Activated naive CD8-positive, alpha-beta T cell treated with anti-CD3 and anti-CD28 coated beads, Interleukin-2, amount 50 U/mL, for 24 hours (primary cell): ENCODE measurements at regions not wholly inside any gene's neighbourhood (a gene's known extent, or its start where the extent isn't known, plus 50 kb on each side); places are given as distances from the start of the nearest gene placed in this dataset.

Source experiments
- ATAC-seq: fragments of 150-1000 bp; cut with Tn5 transposase; one replicate; pipeline ENCODE4 v1.10.0; 2021
- DNase-seq: peaks from one replicate; pipeline ENCODE4 v3.0.0; 2021
- H3K27ac Mint-ChIP-seq: one replicate; pipeline ENCODE4 v1.8.0; 2021; ENCODE audit warnings: mild to moderate bottlenecking, mixed read lengths
- H3K27me3 Mint-ChIP-seq: one replicate; pipeline ENCODE4 v1.8.0; 2021; ENCODE audit warnings: mixed read lengths
- H3K36me3 Mint-ChIP-seq: one replicate; pipeline ENCODE4 v1.8.0; 2021; ENCODE audit warnings: low read depth, mixed read lengths
- H3K4me1 Mint-ChIP-seq: one replicate; pipeline ENCODE4 v1.8.0; 2021; ENCODE audit warnings: mixed read lengths
- H3K4me3 Mint-ChIP-seq: one replicate; pipeline ENCODE4 v1.8.0; 2021; ENCODE audit warnings: mild to moderate bottlenecking, moderate library complexity, mixed read lengths
- H3K9me3 Mint-ChIP-seq: one replicate; pipeline ENCODE4 v1.8.0; 2021; ENCODE audit warnings: mixed read lengths

DNA sequence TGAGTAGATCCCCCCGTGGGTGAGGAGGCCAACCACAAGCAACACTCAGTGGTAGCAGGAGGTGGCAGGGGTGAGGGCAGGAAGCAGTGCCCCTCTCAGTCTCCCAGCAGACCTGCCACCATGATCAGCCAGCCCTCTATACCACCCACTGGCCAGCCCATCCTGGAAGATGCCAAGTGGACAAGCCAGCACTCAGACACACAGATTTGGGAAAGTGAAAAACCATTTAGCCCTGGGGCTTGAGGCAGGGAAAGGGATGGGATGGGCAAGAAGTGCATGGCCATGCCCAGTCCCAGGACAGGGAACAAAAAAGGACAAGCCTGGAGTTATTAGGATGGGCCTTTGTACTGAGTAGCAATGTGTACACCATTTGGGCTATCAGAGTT lies 76.9 kb downstream of the HFE start:
- H3K27ac Mint-ChIP-seq = peak overlapping the region; percentile 46
- peaks cover 54% of the 10 kb centered on the region for H3K4me1 Mint-ChIP-seq
- H3K27me3 Mint-ChIP-seq = no peaks in the 10 kb centered on the region
- no peaks in the 10 kb centered on the region for H3K9me3 Mint-ChIP-seq
- DNase-seq (no peak), ATAC-seq (no peak)
- H3K4me3 Mint-ChIP-seq = no peak overlapping the region
- H3K36me3 Mint-ChIP-seq = peaks cover 2% of the 10 kb centered on the region

DNA sequence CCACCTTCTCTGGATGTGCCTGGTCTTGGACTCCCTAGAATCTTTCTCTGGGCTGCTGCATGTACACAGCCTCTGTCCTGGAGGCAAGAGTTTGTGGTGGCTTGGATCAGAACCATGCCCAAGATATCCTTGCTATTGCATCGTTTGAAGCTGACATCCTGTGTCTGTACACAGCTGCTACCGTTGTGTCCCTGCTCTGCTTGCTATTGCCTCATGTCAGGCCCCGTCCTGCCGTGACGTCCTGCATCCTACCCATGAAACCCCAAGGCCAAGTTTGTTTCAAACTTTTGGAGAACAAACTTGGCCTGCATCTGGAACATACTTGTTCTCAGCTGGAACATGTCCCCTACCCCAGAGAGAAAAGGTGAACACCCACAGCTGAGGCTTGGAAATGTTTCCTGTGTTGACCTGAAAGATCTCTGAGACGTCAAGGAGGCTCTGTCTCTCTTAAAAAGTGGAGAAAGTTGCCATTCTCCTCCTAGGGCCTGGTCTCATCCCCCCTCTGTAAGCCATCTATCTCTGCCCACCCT lies 78.1 kb downstream of the HFE start:
- peaks cover 3% of the 10 kb centered on the region for H3K36me3 Mint-ChIP-seq
- ATAC-seq (no peak), DNase-seq (no peak)
- peak overlapping the region; percentile 42 for H3K27ac Mint-ChIP-seq
- H3K4me3 Mint-ChIP-seq = peak overlapping the region; percentile 34
- H3K27me3 Mint-ChIP-seq = no peaks in the 10 kb centered on the region
- peaks cover 52% of the 10 kb centered on the region for H3K4me1 Mint-ChIP-seq
- H3K9me3 Mint-ChIP-seq = no peaks in the 10 kb centered on the region

GRCh38 chr6:26170181-26170580 lies 83.0 kb downstream of the HFE start:
- peak; percentile 37 for ATAC-seq
- peak overlapping the region; percentile 94 for H3K4me3 Mint-ChIP-seq

GRCh38 chr6:26170951-26171841 lies 84.0 kb downstream of the HFE start:
- no peak for ATAC-seq
- DNase-seq = no peak
- H3K9me3 Mint-ChIP-seq = no peaks in the 10 kb centered on the region

More at GRCh38 chr6:26170181-26170580, 83.0 kb downstream of the HFE start:
- Mint-ChIP-seq H3K27ac (peak overlapping the region; percentile 99), H3K36me3 (peaks cover 8% of the 10 kb centered on the region), H3K4me1 (peaks cover 51% of the 10 kb centered on the region), H3K9me3 (no peaks in the 10 kb centered on the region), H3K27me3 (no peaks in the 10 kb centered on the region)
- DNase-seq = no peak

DNA sequence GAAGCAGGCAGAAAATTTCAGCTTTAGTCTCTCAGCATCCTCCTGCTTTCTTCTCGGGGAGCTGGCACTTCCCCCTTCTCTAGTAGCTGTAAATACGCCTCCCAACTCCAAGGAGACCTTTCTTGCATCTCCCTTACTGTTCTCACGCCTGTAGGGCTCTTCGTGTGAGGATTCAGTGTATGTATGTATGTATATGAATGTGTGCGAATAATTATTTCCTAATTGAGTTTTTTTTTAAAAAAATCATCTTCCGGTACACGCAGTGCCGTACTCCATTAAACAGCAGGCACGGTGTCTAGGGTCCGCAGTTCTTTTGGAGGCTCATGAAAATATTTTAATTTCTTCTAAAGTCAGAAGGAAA lies 85.4 kb downstream of the HFE start:
- DNase-seq (peak; percentile 25), ATAC-seq (peak; percentile 34)
- H3K27me3 Mint-ChIP-seq = no peaks in the 10 kb centered on the region
- H3K9me3 Mint-ChIP-seq = no peaks in the 10 kb centered on the region
- peaks cover 8% of the 10 kb centered on the region for H3K36me3 Mint-ChIP-seq
- peaks cover 51% of the 10 kb centered on the region for H3K4me1 Mint-ChIP-seq
- H3K4me3 Mint-ChIP-seq = peak overlapping the region; percentile 94
- H3K27ac Mint-ChIP-seq = peak overlapping the region; percentile 99

More at GRCh38 chr6:26170951-26171841, 84.0 kb downstream of the HFE start:
- Mint-ChIP-seq H3K36me3 (peaks cover 8% of the 10 kb centered on the region), H3K27me3 (no peaks in the 10 kb centered on the region), H3K27ac (peak overlapping the region; percentile 99), H3K4me3 (peak overlapping the region; percentile 94), H3K4me1 (peaks cover 54% of the 10 kb centered on the region)

DNA sequence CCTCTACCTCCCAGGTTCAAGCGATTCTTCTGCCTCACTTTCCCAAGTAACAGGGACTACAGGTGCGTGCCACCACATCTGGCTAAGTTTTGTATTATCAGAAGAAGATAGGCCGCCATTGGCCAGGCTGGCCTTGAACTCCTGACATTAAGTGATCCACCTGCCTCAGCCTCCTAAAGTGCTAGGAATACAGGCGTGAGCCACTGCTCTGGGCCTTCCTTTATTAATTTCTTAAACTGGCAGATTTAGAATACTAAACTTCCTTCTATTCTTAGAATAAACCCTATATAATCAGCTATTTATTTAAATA lies 86.6 kb downstream of the HFE start:
- ATAC-seq (no peak), DNase-seq (no peak)
- Mint-ChIP-seq H3K36me3 (peaks cover 8% of the 10 kb centered on the region), H3K9me3 (no peaks in the 10 kb centered on the region), H3K27me3 (no peaks in the 10 kb centered on the region), H3K27ac (peak overlapping the region; percentile 99), H3K4me3 (peak overlapping the region; percentile 94), H3K4me1 (peaks cover 52% of the 10 kb centered on the region)

- peaks cover 6% of the 10 kb centered on the region for H3K36me3 Mint-ChIP-seq
- H3K9me3 Mint-ChIP-seq = no peaks in the 10 kb centered on the region
- DNase-seq = no peak
- peak overlapping the region; percentile 38 for H3K27ac Mint-ChIP-seq
- no peaks in the 10 kb centered on the region for H3K27me3 Mint-ChIP-seq
- ATAC-seq = no peak
- H3K4me3 Mint-ChIP-seq = peak overlapping the region; percentile 38
- H3K4me1 Mint-ChIP-seq = peaks cover 43% of the 10 kb centered on the region
Measured at GRCh38 chr6:26175033-26175427, 87.8 kb downstream of the HFE start.

GRCh38 chr6:26175428-26176181 lies 88.4 kb downstream of the HFE start:
- Mint-ChIP-seq H3K27me3 (no peaks in the 10 kb centered on the region), H3K27ac (peak overlapping the region; percentile 38), H3K9me3 (no peaks in the 10 kb centered on the region), H3K36me3 (peaks cover 5% of the 10 kb centered on the region), H3K4me1 (peaks cover 41% of the 10 kb centered on the region), H3K4me3 (peak overlapping the region; percentile 38)
- ATAC-seq (no peak), DNase-seq (peak; percentile 41)

- no peak for ATAC-seq
Measured at GRCh38 chr6:26179675-26180074, 92.4 kb downstream of the HFE start.

GRCh38 chr6:26180346-26180745 lies 93.1 kb downstream of the HFE start:
- no peaks in the 10 kb centered on the region for H3K36me3 Mint-ChIP-seq
- H3K4me1 Mint-ChIP-seq = peaks cover 50% of the 10 kb centered on the region
- no peak for ATAC-seq
- no peaks in the 10 kb centered on the region for H3K9me3 Mint-ChIP-seq
- peaks cover 3% of the 10 kb centered on the region for H3K27me3 Mint-ChIP-seq
- no peak for DNase-seq
- H3K4me3 Mint-ChIP-seq = no peak overlapping the region
- no peak overlapping the region for H3K27ac Mint-ChIP-seq

More at GRCh38 chr6:26179675-26180074, 92.4 kb downstream of the HFE start:
- Mint-ChIP-seq H3K27me3 (peaks cover 3% of the 10 kb centered on the region), H3K4me3 (no peak overlapping the region), H3K4me1 (peaks cover 49% of the 10 kb centered on the region), H3K9me3 (no peaks in the 10 kb centered on the region), H3K27ac (no peak overlapping the region), H3K36me3 (no peaks in the 10 kb centered on the region)
- no peak for DNase-seq

DNA sequence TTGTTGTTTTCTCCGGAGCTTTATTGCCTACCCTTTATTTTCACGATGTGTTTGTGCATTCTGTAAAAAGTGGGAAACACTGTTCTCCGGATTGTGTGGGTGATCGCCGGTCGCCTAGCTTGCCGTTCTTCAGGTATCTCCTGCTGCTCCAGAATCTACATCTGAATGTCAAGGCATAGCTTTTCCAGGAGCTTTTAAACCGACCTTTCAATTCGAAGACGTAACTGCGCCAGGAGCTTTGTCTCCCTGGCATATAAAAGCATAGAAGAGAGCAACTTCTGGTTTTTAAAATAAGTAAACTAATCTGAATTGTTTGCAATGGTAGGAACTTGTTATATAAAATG lies 96.0 kb downstream of the HFE start:
- Mint-ChIP-seq H3K9me3 (no peaks in the 10 kb centered on the region), H3K4me3 (peak overlapping the region; percentile 86), H3K27me3 (peaks cover 3% of the 10 kb centered on the region), H3K4me1 (peaks cover 55% of the 10 kb centered on the region), H3K27ac (peak overlapping the region; percentile 94), H3K36me3 (no peaks in the 10 kb centered on the region)
- no peak for ATAC-seq
- DNase-seq = no peak

DNA sequence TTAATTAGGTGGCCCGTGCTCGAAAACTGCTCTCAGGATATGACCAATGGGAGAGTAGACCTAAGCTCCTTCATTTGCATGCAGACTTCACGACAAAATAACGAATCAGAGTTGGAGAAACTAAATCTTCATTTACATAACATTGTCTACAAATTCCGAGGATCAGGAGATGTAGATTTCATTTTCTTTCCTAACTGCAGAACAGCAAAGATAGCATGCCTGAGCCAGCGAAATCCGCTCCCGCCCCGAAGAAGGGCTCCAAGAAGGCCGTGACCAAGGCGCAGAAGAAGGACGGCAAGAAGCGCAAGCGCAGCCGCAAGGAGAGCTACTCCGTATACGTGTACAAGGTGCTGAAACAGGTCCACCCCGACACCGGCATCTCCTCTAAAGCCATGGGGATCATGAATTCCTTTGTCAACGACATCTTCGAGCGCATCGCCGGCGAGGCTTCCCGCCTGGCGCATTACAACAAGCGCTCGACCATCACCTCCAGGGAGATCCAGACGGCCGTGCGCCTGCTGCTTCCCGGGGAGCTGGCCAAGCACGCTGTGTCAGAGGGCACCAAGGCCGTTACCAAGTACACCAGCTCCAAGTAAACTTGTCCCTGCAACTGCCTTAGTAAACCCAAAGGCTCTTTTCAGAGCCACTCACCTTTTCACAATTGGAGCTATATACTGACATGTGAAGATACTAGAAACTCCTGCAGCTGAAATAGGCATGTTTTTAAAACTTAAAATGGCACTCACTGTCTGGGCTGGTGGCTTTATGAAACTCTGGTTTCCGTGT lies 96.5 kb downstream of the HFE start:
- H3K9me3 Mint-ChIP-seq = no peaks in the 10 kb centered on the region
- H3K27me3 Mint-ChIP-seq = peaks cover 3% of the 10 kb centered on the region
- H3K27ac Mint-ChIP-seq = peak overlapping the region; percentile 94
- H3K36me3 Mint-ChIP-seq = no peaks in the 10 kb centered on the region
- H3K4me1 Mint-ChIP-seq = peaks cover 61% of the 10 kb centered on the region
- H3K4me3 Mint-ChIP-seq = peak overlapping the region; percentile 86
- DNase-seq (peak; percentile 68), ATAC-seq (peak; percentile 78)

GRCh38 chr6:26184367-26184891 lies 97.2 kb downstream of the HFE start:
- H3K4me3 Mint-ChIP-seq = peak overlapping the region; percentile 86
- no peaks in the 10 kb centered on the region for H3K9me3 Mint-ChIP-seq
- DNase-seq (no peak), ATAC-seq (no peak)
- peaks cover 66% of the 10 kb centered on the region for H3K4me1 Mint-ChIP-seq
- H3K27ac Mint-ChIP-seq = peak overlapping the region; percentile 94
- peaks cover 5% of the 10 kb centered on the region for H3K27me3 Mint-ChIP-seq
- H3K36me3 Mint-ChIP-seq = peaks cover 2% of the 10 kb centered on the region

DNA sequence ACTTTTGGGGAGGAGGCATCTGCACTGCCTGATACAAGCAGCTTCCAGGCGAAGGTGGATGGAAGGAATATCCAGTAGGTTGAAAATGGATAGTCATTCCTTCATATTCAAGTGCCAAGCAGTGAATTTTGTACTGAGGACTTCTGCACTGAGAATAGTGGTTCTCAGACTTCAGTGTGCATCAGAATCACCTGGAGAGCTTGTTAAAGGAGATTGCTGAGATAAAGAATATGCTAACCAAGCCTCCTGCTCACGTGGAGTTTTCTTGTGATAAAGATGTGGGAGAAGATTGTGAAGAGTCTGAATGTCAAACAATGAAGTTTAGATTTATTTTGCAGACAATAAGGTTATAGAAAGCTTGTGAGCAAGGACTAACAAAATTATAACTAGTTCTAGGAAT lies 97.8 kb downstream of the HFE start:
- DNase-seq (no peak), ATAC-seq (no peak)
- no peaks in the 10 kb centered on the region for H3K9me3 Mint-ChIP-seq
- H3K4me3 Mint-ChIP-seq = peak overlapping the region; percentile 86
- peaks cover 2% of the 10 kb centered on the region for H3K36me3 Mint-ChIP-seq
- H3K4me1 Mint-ChIP-seq = peaks cover 72% of the 10 kb centered on the region
- H3K27me3 Mint-ChIP-seq = peaks cover 5% of the 10 kb centered on the region
- peak overlapping the region; percentile 94 for H3K27ac Mint-ChIP-seq
